Inferior parietal cortex (tissue), 1 donor: ENCODE measurements at regions not wholly inside any gene's neighbourhood (a gene's known extent, or its start where the extent isn't known, plus 50 kb on each side); places are given as distances from the start of the nearest gene placed in this dataset.

Source experiments
- DNase-seq: peaks from one replicate; pipeline ENCODE4 v3.0.0-alpha.2; 2016; ENCODE audit errors: extremely low spot score

DNA sequence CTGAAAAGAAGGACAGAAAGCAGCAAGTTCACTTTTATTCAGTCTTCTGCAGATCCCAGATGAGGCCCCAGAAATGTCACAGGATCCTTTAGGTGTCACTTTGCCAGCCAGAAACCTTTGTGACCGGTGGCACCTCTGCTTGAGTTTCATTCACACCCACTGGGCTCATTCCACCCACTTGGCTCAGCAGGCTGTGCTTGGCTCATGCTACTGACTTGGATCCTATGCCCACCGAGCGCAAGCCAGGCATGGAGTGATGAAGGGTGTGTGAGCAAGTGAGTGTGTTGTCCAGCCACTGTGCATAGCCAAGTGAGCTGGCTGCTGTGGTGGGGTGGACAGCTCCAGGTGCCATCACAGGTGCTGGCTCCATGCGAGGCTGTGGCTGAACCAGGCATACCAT lies 357.0 kb upstream of the GULP1 start:
- DNase-seq, result no peak

- DNase-seq, result no peak
Measured at GRCh38 chr2:187935126-187935525, 356.5 kb upstream of the GULP1 start.

- no peak for DNase-seq
Measured at GRCh38 chr2:187936228-187936627, 355.4 kb upstream of the GULP1 start.

GRCh38 chr2:187939180-187939579 lies 352.5 kb upstream of the GULP1 start:
- DNase-seq, result no peak

DNA sequence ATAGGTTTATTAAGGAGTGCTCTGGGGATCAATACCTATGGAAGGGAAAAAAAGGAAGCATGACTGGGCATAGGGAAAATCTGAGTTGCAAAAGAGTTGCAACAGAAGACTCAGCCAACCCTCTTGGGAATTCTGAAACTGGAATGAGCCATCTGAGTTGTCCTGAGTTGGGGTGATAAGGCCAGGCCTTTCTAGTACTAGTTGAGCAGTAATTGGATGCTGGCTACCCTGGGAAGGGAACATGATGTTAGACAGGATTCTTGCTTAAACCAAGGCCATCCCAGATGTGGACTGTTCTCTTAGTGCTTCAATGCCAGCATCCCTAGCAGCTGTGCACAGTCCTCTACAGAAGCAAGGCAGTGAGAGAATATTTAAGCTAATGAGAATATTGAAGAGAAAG lies 348.8 kb upstream of the GULP1 start:
- no peak for DNase-seq

DNA sequence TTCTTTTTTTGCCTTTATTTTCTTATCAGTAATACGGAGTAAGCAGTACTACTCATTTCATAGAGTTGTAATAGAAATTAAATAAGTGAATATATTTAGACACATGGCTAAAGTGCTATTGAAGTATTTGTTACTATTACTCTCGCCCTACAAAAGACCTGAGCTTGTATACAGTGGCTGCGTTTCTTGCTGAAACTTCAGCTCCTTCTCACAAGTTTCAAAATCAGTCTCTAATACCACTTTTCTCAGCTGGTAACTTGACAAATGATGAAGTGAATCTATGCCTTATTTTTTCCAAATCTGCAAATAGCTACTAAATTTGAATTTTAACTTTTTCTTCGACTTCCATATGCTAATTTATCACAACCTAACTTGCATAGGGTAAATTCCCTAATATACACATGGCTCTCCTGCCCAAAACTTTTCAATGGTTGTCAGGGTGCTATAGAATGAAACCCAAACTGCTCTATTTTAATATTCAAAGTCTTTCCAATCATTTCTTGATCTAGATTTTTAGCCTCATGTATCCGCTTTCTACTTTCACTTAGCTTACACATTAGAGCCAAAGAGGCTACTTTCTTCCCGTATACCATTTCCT lies 347.8 kb upstream of the GULP1 start:
- no peak for DNase-seq

DNA sequence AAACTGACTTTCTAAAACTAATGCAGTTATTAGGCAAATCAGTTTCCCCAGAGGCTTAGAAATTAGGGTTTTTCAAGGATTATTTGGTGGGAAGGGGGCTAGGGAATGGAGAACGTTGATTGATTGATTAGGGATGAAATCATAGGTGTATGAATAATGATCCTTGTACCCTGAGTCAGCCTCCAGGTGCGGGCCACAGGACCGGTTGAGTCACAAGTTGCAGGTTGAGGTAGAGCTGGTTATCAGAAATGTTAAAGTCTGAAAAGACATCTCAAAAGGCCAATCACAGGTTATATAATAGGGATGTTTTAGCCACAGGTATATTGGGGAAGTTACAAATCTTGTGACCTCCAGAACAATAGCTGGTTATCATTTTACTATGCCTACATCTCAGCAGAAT lies 341.8 kb upstream of the GULP1 start:
- DNase-seq, result no peak

DNA sequence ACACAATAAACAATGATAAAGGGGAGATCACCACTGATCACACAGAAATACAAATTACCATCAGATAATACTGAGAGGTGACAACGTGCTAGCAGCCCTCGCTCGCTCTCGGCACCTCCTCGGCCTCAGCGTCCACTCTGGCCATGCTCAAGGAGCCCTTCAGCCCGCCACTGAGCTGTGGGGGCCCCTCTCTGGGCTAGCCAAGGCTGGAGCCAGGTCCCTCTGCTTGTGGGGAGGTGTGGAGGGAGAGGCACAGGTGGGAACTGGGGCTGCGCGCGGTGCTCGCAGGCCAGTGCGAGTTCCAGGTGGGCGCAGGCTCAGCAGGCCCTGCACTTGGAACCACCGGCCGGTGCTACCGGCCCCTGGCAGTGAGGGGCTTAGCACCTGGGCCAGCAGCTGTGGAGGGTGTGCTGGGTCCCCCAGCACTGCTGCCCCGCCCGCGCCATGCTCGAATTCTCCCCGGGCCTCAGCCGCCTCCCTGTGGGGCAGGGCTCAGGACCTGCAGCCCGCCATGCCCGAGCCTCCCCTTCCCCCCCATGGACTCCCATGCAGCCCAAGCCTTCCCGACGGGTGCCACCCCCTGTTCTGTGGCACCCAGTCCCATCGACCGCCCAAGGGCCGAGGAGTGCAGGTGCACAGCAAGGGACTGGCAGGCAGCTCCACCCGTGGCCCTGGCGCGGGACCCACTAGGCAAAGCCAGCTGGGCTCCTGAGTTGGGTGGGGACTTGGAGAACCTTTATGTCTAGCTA lies 340.0 kb upstream of the GULP1 start:
- DNase-seq, result no peak

DNA sequence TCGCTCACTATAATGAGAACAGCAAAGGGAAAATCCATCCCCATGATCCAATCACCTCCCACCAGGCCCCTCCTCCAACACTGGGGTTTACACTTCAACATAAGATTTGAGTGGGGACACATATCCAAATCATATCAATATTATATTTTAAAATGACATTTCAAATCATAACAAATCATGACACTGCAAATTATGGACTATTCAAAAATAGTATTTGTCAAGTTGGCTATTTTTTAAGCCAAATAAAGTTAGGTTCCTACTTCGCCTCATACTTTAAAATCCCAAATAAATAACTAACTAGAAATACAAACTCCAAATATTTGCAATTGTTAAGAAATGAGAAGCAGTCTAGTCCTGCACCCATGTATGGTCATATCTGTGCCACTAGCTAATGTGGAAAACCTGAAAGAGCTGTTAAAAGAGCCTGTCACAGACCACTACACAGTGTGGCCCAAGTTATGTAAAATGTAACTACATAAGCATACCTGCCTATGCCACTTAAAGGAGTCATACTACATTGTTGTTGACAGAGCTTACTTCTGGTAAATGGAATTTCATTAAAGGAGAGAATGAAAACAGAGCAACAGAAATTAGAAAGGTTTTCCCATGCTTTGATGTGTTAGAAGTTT lies 334.7 kb upstream of the GULP1 start:
- DNase-seq, result no peak

DNA sequence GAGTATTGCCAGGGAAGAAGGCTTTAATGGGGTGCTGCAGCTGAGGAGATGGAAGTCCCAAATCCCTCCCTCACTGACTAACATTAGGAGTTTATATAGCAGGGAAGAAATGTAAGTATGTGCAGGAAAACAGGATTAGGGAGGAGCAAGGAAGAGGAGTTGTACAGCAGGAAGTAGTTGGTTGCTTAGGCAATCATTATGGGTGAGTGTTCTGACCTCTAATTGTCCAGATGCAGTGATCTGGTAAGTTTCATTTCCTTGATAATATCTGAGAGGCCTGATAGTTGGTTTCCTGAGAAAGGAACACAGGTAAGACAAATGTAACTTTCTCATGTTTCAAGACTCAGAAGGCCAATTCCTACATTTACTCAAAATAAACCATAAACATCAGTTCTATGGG lies 331.9 kb upstream of the GULP1 start:
- no peak for DNase-seq

DNA sequence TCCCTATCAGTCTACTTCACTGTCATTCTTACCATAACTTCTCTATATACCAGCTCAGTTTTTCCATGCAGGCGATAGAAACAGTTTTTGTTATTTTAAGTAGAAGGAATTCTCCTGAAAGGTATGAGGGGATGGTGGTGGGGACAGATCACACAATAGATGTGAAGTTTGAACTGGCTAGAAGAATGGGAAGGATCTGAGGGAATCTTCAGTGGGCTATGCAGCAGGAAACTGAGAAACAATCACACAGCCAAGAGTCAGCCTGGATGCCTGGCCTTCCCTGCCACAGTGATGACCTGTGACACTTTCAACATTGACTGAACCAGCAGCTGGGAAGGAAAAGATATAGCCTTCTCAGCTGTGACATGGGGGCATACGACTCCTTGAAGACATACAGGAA lies 329.1 kb upstream of the GULP1 start:
- no peak for DNase-seq

DNA sequence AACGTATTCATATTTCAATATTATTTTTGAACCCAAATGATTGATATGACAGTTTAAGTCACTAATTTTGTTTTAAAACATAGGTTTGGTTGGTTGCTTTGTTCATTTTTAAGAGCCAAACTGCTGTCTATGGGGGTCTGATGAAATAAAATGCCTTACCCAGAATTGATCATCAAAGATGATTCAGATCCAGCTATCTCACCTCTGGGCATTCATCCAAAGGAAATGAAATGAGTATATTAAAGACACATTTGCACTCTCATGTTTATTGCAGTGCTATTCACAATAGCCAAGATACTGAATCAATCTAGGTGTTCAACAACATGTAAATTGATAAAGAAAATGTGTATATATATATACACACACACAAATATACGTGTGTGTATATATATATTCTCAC lies 326.9 kb upstream of the GULP1 start:
- DNase-seq, result no peak

- DNase-seq, result no peak
Measured at GRCh38 chr2:187966924-187967323, 324.8 kb upstream of the GULP1 start.

- DNase-seq, result no peak
Measured at GRCh38 chr2:187971893-187972292, 319.8 kb upstream of the GULP1 start.

- no peak for DNase-seq
Measured at GRCh38 chr2:187976259-187976985, 315.3 kb upstream of the GULP1 start.

DNA sequence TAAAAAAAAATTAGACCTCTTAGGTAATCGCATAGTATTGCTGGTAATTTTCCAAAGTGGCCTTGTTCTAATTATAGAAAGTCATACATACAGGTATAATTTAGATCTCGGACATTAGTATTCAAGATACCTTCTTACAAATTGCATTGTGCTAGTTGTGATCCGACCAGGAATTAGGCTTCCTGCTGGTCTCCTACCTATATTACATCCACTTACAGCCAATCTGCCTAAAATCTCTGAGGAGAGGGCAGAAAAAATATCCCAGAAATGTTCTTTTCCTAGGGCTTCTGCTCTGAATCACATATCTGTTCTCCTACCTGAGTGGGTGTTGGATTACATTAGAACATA lies 314.7 kb upstream of the GULP1 start:
- DNase-seq, result no peak

DNA sequence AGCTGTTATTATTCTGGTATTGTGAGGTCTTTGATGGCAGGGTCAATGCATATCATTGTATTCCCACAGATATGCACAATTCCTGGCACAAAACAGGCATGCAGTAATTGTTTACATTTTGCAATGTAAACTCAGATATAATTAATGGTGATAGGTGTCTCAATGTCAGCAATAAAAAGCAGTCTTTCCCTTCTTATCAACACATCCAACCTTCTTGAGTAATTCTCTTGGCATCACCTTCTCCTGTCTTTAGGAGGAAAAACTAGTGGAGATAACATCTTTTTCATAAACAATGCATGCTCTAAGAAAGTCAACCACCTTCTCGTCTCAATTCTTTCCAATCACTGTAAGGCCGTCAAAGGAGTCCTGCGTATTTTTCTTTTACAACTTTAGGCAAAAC lies 313.3 kb upstream of the GULP1 start:
- DNase-seq, result no peak

DNA sequence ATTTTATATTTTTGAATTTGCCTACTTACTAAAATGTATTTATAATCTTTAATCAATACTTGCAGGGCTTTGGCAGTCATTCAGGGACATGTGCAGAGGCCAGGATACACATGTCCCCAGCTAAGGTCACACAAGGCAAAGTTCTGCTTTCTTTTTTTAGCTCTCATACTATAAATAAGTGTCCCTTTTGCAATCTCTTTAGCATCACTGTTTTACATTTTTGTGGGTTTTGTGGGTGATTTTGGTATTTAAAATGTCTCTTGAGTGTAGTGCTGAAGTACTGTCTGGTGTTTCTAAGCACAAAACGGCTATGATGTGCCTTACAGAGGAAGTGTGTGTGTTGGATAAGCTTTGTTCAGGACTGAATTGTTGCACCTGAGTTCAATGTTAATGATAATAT lies 309.0 kb upstream of the GULP1 start:
- no peak for DNase-seq

GRCh38 chr2:187985195-187985594 lies 306.5 kb upstream of the GULP1 start:
- no peak for DNase-seq

DNA sequence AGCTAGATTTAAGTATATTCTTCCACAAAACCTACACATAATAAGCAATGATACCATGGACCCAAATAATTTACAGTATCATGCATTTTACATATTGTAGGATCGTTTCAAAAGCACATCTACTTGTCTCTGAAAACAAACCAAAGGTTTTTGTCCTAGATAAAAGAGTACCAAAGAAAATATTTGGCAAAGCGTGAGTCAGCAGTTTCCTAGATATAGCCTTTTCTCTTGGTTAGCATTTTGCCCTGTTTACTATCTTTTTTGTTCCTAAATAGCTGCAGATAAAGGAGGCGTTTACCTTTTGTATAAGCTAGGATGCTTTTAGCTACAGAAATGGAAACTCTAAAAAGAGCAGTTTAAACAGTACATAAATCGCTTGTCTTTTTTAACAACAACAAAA lies 305.8 kb upstream of the GULP1 start:
- no peak for DNase-seq

DNA sequence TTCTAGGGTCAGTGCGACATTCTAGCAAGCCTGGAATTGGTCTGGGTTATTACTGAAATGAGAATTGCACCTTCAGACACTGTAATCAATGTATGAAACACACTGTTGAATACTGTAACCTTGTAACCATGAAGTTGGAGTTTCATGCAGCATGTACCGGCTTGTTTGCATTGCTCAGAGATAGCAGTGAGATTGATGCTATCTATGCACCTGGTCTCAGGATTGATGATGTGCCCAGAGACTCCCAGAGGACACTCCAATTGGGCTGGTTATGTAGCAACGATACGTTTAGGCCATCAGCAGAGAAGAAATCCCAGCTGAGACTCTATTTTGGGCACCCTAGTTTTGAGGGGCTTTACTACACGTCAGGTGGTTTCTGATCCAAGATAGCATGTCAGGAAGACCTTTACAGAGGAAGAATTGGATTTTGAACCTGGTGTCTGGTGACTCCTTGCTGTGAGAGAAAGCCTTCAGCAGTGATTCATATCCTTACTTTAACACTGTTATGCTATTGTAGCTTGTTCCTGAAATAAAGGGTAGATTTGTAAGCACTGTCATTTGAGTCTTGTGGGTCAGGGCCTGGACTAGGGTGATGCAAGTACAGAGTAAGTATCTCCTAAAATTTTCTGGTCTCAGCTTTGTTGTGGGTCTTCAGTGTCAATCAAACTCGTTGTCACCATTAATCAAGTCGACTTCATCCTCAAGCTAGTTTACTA lies 305.1 kb upstream of the GULP1 start:
- DNase-seq, result no peak

DNA sequence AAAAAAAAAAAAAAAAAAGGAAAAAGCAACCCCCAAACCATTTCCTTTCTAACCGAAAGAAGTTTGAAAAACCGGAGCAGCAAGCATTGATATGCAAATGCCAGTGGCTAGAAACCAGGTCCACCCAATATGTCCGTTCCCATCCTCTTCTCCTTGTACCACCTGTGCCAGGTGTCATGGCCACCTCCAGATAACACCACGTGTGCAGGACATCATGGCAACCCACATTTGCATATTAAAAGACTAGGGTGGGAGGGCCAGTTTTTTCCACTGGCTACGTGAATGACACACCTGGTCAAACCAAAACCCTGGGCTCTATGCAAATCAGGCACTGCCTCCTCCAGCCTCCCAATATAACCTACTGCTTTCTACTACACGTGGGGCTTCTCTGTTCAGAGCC lies 303.3 kb upstream of the GULP1 start:
- DNase-seq, result no peak
